ENCODE measurements at regions not wholly inside any gene's neighbourhood (a gene's known extent, or its start where the extent isn't known, plus 50 kb on each side); places are given as distances from the start of the nearest gene placed in this dataset.

GRCh38 chr21:40990366-40990765 lies 143.4 kb upstream of the DSCAM start:
- no peak for DNase-seq

- no peak for DNase-seq
These were observed 150.9 kb upstream of the DSCAM start for GRCh38 chr21:40997831-40998230.

GRCh38 chr21:41000838-41001237 lies 153.9 kb upstream of the DSCAM start:
- DNase-seq: no peak

GRCh38 chr21:41006636-41007035 lies 159.7 kb upstream of the DSCAM start:
- DNase-seq: no peak

GRCh38 chr21:41008351-41008750 lies 159.6 kb upstream of the BACE2 start:
- no peak for DNase-seq

GRCh38 chr21:41008974-41009373 lies 159.0 kb upstream of the BACE2 start:
- DNase-seq: no peak

GRCh38 chr21:41009398-41010100 lies 158.4 kb upstream of the BACE2 start:
- DNase-seq: peak; percentile 42

GRCh38 chr21:41010101-41010435 lies 157.9 kb upstream of the BACE2 start:
- no peak for DNase-seq

- no peak for DNase-seq
These were observed 156.7 kb upstream of the BACE2 start for GRCh38 chr21:41011098-41011731.

GRCh38 chr21:41011951-41012366 lies 156.0 kb upstream of the BACE2 start:
- no peak for DNase-seq

GRCh38 chr21:41012425-41012824 lies 155.5 kb upstream of the BACE2 start:
- DNase-seq: no peak

- DNase-seq: no peak
These were observed 151.5 kb upstream of the BACE2 start for GRCh38 chr21:41016472-41016871.

GRCh38 chr21:41018431-41018830 lies 149.5 kb upstream of the BACE2 start:
- no peak for DNase-seq

GRCh38 chr21:41023936-41024335 lies 144.0 kb upstream of the BACE2 start:
- no peak for DNase-seq

- no peak for DNase-seq
These were observed 143.6 kb upstream of the BACE2 start for GRCh38 chr21:41024341-41024740.

- DNase-seq: peak; percentile 43
These were observed 143.2 kb upstream of the BACE2 start for GRCh38 chr21:41024746-41025254.

- DNase-seq: peak; percentile 51
These were observed 138.4 kb upstream of the BACE2 start for GRCh38 chr21:41029571-41029970.

- no peak for DNase-seq
These were observed 136.2 kb upstream of the BACE2 start for GRCh38 chr21:41031701-41032220.

GRCh38 chr21:41032541-41032940 lies 135.4 kb upstream of the BACE2 start:
- DNase-seq: no peak

- DNase-seq: no peak
These were observed 130.7 kb upstream of the BACE2 start for GRCh38 chr21:41037212-41037611.

- DNase-seq: no peak
These were observed 130.0 kb upstream of the BACE2 start for GRCh38 chr21:41037936-41038335.

- peak; percentile 11 for DNase-seq
These were observed 124.9 kb upstream of the BACE2 start for GRCh38 chr21:41043014-41043413.

GRCh38 chr21:41045534-41046268 lies 122.3 kb upstream of the BACE2 start:
- DNase-seq: peak; percentile 86

GRCh38 chr21:41048145-41048544 lies 119.8 kb upstream of the BACE2 start:
- no peak for DNase-seq
